ENCODE measurements at regions not wholly inside any gene's neighbourhood (a gene's known extent, or its start where the extent isn't known, plus 50 kb on each side); places are given as distances from the start of the nearest gene placed in this dataset.

DNA sequence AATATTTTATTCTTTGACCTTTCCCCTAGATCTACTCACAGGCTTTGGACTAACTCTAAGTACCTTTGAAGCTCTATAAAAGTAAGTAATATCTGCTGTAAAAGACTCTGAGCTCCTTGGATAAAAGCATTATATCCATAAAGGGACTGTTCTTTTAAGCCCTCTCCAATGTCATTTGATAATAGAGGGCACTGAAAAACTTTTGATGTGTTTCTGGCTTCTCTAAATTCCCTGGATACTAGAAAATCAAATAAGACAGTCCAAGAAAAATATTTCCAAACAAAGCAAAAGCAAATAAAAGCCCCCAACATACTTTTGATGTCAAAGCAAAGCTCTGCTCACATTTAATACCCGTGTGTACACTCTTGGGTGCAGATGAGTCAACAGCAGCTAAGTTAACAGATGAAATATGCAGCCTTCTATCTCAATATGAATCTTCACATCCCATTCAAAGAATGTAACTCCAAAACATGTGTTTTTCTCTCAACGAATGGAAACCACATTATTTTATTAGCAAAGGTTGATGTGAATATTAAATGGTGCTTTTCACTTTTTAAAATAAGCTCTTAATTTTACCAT lies 230.3 kb downstream of the CENPF start (continued):
- TF ChIP-seq, protein P1, sequence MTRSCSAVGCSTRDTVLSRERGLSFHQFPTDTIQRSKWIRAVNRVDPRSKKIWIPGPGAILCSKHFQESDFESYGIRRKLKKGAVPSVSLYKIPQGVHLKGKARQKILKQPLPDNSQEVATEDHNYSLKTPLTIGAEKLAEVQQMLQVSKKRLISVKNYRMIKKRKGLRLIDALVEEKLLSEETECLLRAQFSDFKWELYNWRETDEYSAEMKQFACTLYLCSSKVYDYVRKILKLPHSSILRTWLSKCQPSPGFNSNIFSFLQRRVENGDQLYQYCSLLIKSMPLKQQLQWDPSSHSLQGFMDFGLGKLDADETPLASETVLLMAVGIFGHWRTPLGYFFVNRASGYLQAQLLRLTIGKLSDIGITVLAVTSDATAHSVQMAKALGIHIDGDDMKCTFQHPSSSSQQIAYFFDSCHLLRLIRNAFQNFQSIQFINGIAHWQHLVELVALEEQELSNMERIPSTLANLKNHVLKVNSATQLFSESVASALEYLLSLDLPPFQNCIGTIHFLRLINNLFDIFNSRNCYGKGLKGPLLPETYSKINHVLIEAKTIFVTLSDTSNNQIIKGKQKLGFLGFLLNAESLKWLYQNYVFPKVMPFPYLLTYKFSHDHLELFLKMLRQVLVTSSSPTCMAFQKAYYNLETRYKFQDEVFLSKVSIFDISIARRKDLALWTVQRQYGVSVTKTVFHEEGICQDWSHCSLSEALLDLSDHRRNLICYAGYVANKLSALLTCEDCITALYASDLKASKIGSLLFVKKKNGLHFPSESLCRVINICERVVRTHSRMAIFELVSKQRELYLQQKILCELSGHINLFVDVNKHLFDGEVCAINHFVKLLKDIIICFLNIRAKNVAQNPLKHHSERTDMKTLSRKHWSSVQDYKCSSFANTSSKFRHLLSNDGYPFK (CRISPR knock-in tag; IDR thresholded peaks at IDR 0.05; ENCODE audit: borderline replicate concordance), result no peak
- TF ChIP-seq, protein P2, sequence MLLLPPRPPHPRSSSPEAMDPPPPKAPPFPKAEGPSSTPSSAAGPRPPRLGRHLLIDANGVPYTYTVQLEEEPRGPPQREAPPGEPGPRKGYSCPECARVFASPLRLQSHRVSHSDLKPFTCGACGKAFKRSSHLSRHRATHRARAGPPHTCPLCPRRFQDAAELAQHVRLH (CRISPR knock-in tag; IDR thresholded peaks at IDR 0.05; ENCODE audit: borderline replicate concordance, low read depth), result no peak
- TF ChIP-seq RFX5 (IDR thresholded peaks at IDR 0.05; ENCODE audit: low read depth, low read length), result no peak
- TF ChIP-seq RARA (CRISPR knock-in tag; IDR thresholded peaks at IDR 0.05), result peak; percentile 24; the same call in 1 of the 2 replicates
- no peak for TF ChIP-seq ZNF672 (CRISPR knock-in tag; IDR thresholded peaks at IDR 0.05)
- no peak for TF ChIP-seq ZBTB21 (CRISPR knock-in tag; IDR thresholded peaks at IDR 0.05)
- TF ChIP-seq KLF9 (CRISPR knock-in tag; IDR thresholded peaks at IDR 0.05; ENCODE audit: low read depth), result no peak
- no peak for TF ChIP-seq MED8 (CRISPR knock-in tag; IDR thresholded peaks at IDR 0.05; ENCODE audit: insufficient replicate concordance)
- TF ChIP-seq NCOA2 (CRISPR knock-in tag; IDR thresholded peaks at IDR 0.05), result peak; percentile 71; the same call in 1 of the 2 replicates
- TF ChIP-seq FOXA1 (IDR thresholded peaks at IDR 0.05), result peak; percentile 62; the same call in 1 of the 2 replicates
- peak; percentile 76 for TF ChIP-seq FOXA1 (CRISPR knock-in tag; IDR thresholded peaks at IDR 0.05)
- no peak for TF ChIP-seq HOXA5 (CRISPR knock-in tag; IDR thresholded peaks at IDR 0.05)
- TF ChIP-seq, protein P3, sequence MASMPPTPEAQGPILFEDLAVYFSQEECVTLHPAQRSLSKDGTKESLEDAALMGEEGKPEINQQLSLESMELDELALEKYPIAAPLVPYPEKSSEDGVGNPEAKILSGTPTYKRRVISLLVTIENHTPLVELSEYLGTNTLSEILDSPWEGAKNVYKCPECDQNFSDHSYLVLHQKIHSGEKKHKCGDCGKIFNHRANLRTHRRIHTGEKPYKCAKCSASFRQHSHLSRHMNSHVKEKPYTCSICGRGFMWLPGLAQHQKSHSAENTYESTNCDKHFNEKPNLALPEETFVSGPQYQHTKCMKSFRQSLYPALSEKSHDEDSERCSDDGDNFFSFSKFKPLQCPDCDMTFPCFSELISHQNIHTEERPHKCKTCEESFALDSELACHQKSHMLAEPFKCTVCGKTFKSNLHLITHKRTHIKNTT (CRISPR knock-in tag; IDR thresholded peaks at IDR 0.05), result no peak
- no peak for TF ChIP-seq THAP11 (CRISPR knock-in tag; IDR thresholded peaks at IDR 0.05)
- no peak for TF ChIP-seq ZNF644 (CRISPR knock-in tag; IDR thresholded peaks at IDR 0.05; ENCODE audit: low read depth)
- no peak for TF ChIP-seq RFX1 (IDR thresholded peaks at IDR 0.05)
- TF ChIP-seq SOX13 (IDR thresholded peaks at IDR 0.05), result no peak
- peak in 1 of 2 experiments; percentile 53; a peak in 1 of 4 replicates for TF ChIP-seq SOX13 (CRISPR knock-in tag; conservative IDR thresholded peaks at IDR 0.05 in 1 of 2, IDR thresholded peaks at IDR 0.05 in 1 of 2)
- TF ChIP-seq, protein P4, sequence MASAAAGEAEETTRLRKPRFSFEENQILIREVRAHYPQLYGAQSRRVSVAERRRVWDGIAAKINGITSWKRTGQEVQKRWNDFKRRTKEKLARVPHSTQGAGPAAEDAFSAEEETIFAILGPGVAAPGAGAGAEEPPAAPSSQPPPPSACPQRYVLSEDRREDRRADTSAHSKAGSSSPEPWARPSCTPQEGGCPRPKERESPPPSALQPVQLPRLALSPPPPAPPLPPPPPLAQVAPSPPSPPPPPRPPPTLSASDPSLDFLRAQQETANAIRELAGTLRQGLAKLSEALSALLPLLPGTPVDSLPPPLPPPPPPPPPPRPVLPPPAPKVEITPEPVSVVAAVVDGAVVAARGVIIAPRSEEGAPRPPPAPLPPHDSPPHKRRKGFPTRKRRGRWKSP (CRISPR knock-in tag; IDR thresholded peaks at IDR 0.05), result no peak
- no peak for TF ChIP-seq ZNF780A (CRISPR knock-in tag; IDR thresholded peaks at IDR 0.05)
- 0 out of 2 replicates have a peak, but pooled peaks have one; percentile 26 for TF ChIP-seq PPARG (CRISPR knock-in tag; conservative IDR thresholded peaks at IDR 0.05)
- no peak for TF ChIP-seq NKX3-1 (CRISPR knock-in tag; IDR thresholded peaks at IDR 0.05)
- no peak for TF ChIP-seq ZNF543 (CRISPR knock-in tag; IDR thresholded peaks at IDR 0.05)
- no peak for TF ChIP-seq MYNN (CRISPR knock-in tag; IDR thresholded peaks at IDR 0.05; ENCODE audit: low read depth)
- no peak for TF ChIP-seq MAF1 (CRISPR knock-in tag; IDR thresholded peaks at IDR 0.05; ENCODE audit: borderline replicate concordance)
- TF ChIP-seq PTBP1 (IDR thresholded peaks at IDR 0.05; ENCODE audit: low read depth, low read length, poor library complexity, severe bottlenecking), result no peak
- peak in 1 of 2 experiments; percentile 69; a peak in 2 of 4 replicates for TF ChIP-seq EP300 (IDR thresholded peaks at IDR 0.05; ENCODE audit: low read depth in 2 of 2, low read length in 2 of 2)
- TF ChIP-seq EP300 (CRISPR knock-in tag; IDR thresholded peaks at IDR 0.05; ENCODE audit: borderline replicate concordance), result 0 out of 2 replicates have a peak, but pooled peaks have one; percentile 21
- no peak for TF ChIP-seq KAT2B (IDR thresholded peaks at IDR 0.05; ENCODE audit: borderline replicate concordance, low read depth, low read length)

Measured in HepG2 (cell line).